Astrocyte of the spinal cord (primary cell): ENCODE measurements at regions not wholly inside any gene's neighbourhood (a gene's known extent, or its start where the extent isn't known, plus 50 kb on each side); places are given as distances from the start of the nearest gene placed in this dataset.

Source experiments
- DNase-seq: peaks from one replicate; pipeline ENCODE4 v3.0.0; 2011; ENCODE audit warnings: low read depth, low spot score
- H3K4me3 ChIP-seq: 2 replicates; pipeline ENCODE4 v1.5.1; 2011; ENCODE audit warnings: low read depth, mild to moderate bottlenecking, low read length, moderate library complexity
- CTCF ChIP-seq: IDR thresholded peaks from 2 replicates; pipeline ENCODE4 v1.5.1; 2012; ENCODE audit warnings: low read depth, mild to moderate bottlenecking, low read length, inconsistent platforms
- in situ Hi-C: cut with HindIII; loops from 2 replicates; pipeline ENCODE4 v1.10.0; 2017; ENCODE audit warnings: low sequenced_read_pairs

DNA sequence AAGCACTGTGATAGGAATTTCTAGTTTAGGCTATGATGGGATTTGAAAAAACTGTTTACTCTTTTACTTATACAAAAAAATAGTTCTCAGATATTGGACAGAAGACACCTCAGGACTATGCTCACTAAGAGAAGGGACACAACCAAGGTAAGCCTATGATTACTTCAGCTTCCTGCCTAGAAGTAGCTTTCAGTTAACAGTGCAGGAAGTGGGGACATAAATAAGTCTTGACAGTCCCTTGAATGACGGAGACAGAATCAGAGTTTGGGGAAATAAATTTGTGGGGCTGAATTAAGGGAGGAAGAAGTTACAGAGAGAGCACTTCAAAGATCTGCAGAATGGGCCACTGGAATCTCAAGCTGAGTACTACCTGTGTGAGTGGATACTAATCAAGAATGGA, 53.8 kb upstream of the OLFM3 start:
- no peak for DNase-seq
- no peak overlapping the region for H3K4me3 ChIP-seq
- in situ Hi-C loops = no loop called here
- TF ChIP-seq CTCF = no peak

DNA sequence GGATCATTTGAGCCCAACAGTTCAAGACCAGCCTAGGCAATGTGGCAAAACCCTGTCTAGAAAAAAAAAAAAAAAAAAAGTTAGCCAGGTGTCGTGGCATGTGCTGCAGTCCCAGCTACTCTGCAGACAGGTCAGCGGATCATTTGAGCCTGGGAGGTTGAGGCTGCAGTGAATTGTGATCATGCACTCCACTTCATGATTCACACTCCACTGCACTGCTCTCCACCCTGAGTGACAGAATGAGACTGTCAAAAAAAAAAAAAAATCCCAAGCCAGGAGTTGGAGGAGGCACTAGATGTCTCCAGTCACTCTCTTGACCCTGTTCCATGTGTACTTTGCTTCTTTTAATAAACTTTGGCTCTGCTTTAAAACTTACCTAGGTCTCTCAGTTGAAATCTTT, 51.0 kb upstream of the OLFM3 start:
- H3K4me3 ChIP-seq = no peak overlapping the region
- in situ Hi-C loops = no loop called here
- no peak for TF ChIP-seq CTCF

More for the DNA sequence above, 51.0 kb upstream of the OLFM3 start:
- no peak for DNase-seq
